HFFc6 (cell line): ENCODE measurements at regions not wholly inside any gene's neighbourhood (a gene's known extent, or its start where the extent isn't known, plus 50 kb on each side); places are given as distances from the start of the nearest gene placed in this dataset.
"Not testable (repeated sequence)": the region's sequence is repeated elsewhere in the genome, so short reads cannot be mapped to it uniquely, and the experiment has no call there.

ENCODE experiments used
- DNase-seq: peaks from one replicate; pipeline ENCODE4 v3.0.0-alpha.2; 2018
- H3K27ac Mint-ChIP-seq: 2 replicates; pipeline ENCODE4 v1.8.0; 2020; ENCODE audit warnings: mild to moderate bottlenecking, mixed read lengths
- H3K27me3 Mint-ChIP-seq: 2 replicates; pipeline ENCODE4 v1.8.0; 2021; ENCODE audit warnings: mild to moderate bottlenecking, moderate library complexity, mixed read lengths; ENCODE audit not compliant: insufficient read depth
- H3K36me3 Mint-ChIP-seq: 2 replicates; pipeline ENCODE4 v1.8.0; 2021; ENCODE audit warnings: low read depth, mixed read lengths
- H3K4me1 Mint-ChIP-seq: 2 replicates; pipeline ENCODE4 v1.8.0; 2020; ENCODE audit warnings: low read depth, mixed read lengths
- H3K4me3 Mint-ChIP-seq: 2 replicates; pipeline ENCODE4 v1.8.0; 2020; ENCODE audit warnings: mild to moderate bottlenecking, moderate library complexity, mixed read lengths
- H3K9me3 Mint-ChIP-seq: 2 replicates; pipeline ENCODE4 v1.8.0; 2020; ENCODE audit warnings: mild to moderate bottlenecking, mixed read lengths
- TF ChIP-seq, protein P1 (sequence below): fragments of 200-600 bp; sonication (generic); IDR thresholded peaks from 2 replicates; pipeline ENCODE4 v1.5.0; 2021; ENCODE audit warnings: antibody characterized with exemption, mild to moderate bottlenecking

DNA sequence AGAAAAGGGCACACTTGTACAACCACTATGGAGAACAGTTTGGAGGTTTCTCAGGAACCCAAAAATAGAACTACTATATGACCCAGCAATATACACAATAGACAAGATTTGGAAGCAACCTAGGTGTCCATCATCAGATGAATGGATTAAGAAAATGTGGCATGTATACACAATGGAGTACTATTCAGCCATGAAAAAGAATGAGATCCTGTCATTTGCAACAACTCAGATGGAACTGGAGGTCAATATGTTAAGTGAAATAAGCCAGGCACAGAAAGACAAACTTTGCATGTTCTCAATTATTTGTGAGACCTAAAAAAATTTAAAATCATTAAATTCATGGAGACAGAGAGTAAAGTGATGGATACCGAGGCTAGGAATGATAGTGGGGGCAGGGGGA, 118.8 kb downstream of the ZNF467 start:
- Mint-ChIP-seq H3K9me3 (peaks cover 5% of the 10 kb centered on the region; the same call in 1 of the 2 replicates), H3K4me1 (no peaks in the 10 kb centered on the region), H3K27ac (no peak overlapping the region), H3K36me3 (no peaks in the 10 kb centered on the region), H3K4me3 (no peak overlapping the region), H3K27me3 (peaks cover 7% of the 10 kb centered on the region)
- TF ChIP-seq, protein P1, sequence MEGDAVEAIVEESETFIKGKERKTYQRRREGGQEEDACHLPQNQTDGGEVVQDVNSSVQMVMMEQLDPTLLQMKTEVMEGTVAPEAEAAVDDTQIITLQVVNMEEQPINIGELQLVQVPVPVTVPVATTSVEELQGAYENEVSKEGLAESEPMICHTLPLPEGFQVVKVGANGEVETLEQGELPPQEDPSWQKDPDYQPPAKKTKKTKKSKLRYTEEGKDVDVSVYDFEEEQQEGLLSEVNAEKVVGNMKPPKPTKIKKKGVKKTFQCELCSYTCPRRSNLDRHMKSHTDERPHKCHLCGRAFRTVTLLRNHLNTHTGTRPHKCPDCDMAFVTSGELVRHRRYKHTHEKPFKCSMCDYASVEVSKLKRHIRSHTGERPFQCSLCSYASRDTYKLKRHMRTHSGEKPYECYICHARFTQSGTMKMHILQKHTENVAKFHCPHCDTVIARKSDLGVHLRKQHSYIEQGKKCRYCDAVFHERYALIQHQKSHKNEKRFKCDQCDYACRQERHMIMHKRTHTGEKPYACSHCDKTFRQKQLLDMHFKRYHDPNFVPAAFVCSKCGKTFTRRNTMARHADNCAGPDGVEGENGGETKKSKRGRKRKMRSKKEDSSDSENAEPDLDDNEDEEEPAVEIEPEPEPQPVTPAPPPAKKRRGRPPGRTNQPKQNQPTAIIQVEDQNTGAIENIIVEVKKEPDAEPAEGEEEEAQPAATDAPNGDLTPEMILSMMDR = no peak
- DNase-seq = no peak

DNA sequence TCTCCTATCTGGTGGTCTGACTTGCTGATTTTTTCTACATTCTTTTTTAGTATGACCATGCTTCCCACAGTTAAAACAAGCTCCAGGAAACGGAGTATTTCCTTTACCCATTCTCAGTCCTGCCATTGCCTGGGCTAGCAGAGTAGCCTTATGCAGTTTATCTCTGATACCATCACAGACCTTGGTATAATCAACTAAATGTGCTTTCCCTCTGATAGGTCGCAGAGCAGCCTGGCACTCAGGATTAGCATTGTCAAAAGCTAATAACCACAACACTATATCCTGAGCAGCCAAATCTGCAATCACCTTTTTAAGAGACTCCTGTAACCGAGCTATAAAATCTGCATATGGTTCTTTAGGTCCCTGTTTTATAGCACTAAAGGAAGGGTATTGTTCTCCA, 123.2 kb downstream of the ZNF467 start:
- H3K9me3 Mint-ChIP-seq, H3K27ac Mint-ChIP-seq, H3K4me1 Mint-ChIP-seq, DNase-seq, H3K4me3 Mint-ChIP-seq, H3K36me3 Mint-ChIP-seq: not testable (repeated sequence)
- peaks cover 15% of the 10 kb centered on the region for H3K27me3 Mint-ChIP-seq

DNA sequence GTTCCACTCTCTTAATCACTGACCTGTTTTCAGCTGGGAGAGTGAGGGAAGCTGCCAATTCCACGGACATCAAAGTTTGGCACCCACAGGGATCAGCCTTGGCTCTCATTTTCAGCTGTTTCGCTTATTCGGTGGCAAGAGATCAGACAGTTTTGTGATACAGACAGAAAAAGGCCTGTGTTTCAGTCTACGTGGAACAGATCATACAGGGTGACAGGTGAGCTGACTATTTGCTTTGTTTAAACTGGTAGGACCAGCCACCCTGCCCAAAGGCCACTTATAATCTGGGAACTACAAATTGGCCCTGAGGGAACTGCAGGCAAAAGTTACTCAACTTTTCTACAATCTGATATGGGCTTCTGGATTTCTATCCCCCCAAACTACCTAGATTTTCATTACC, 128.6 kb downstream of the ZNF467 start:
- DNase-seq = no peak

DNA sequence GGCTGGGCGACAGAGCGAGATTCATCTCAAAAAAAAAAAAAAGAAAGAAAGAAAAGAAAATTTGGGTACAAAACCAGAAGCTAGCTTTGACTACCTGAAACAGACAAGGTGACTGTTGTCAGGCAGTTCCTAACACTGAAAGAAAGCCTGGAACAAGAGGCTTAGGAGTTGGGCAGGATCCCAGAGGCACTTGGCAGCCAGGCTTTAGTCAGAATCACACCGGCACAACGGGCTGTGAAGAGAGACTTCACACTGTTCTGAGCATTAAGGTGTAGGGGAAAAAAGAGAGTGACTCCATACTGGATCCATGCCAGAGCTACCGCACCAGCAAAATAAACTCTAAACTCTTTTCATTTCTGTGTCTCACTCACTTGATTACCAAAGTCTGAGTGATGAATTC, 130.8 kb downstream of the ZNF467 start:
- Mint-ChIP-seq H3K27ac (no peak overlapping the region), H3K4me1 (no peaks in the 10 kb centered on the region), H3K9me3 (no peaks in the 10 kb centered on the region), H3K4me3 (no peak overlapping the region), H3K36me3 (no peaks in the 10 kb centered on the region), H3K27me3 (peaks cover 13% of the 10 kb centered on the region)
- TF ChIP-seq, protein P1 = no peak
- no peak for DNase-seq

More for the DNA sequence above, 128.6 kb downstream of the ZNF467 start:
- peaks cover 19% of the 10 kb centered on the region for H3K27me3 Mint-ChIP-seq
- TF ChIP-seq, protein P1 = no peak
- no peaks in the 10 kb centered on the region for H3K9me3 Mint-ChIP-seq
- no peak overlapping the region for H3K4me3 Mint-ChIP-seq
- no peaks in the 10 kb centered on the region for H3K36me3 Mint-ChIP-seq
- no peaks in the 10 kb centered on the region for H3K4me1 Mint-ChIP-seq
- H3K27ac Mint-ChIP-seq = no peak overlapping the region

DNA sequence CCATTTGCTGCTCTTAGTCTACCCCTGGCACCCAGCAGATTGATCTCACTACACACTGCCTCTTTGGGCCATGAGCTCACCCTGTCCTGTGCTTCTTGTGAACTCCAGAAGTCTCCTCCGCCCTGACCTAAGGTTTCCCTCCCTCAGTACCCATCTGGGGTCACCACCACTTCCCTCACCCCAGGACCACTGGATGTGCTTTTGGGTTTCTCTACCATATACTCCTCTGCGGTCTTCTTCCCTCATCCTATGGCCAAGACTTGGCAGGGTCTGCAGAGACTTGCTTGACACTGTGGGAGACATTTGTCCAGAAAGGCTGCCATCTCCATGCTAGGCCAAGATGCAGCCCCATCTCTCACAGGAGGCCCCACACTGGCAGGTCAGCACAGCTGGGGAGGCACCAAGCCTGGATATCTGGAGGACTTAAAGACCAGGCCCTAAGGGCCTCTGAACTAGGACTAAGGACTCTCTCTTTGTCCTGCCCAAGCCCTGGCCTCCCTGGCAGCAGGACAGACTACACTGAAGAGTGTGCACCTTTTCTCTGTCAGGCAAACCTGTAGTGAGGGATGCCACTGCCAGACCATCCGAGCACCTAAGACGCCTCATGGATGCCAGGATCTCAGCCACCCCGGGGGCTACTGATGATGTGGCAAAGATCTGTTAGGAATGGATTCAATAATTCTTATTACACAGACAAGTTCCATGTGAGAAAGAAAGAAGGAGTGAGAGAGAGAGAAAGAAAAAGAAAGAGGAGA, 134.6 kb downstream of the ZNF467 start:
- H3K36me3 Mint-ChIP-seq = no peaks in the 10 kb centered on the region
- no peak overlapping the region for H3K4me3 Mint-ChIP-seq
- H3K4me1 Mint-ChIP-seq = no peaks in the 10 kb centered on the region
- peaks cover 13% of the 10 kb centered on the region for H3K27me3 Mint-ChIP-seq
- TF ChIP-seq, protein P1 = no peak
- no peak for DNase-seq
- H3K9me3 Mint-ChIP-seq = no peaks in the 10 kb centered on the region
- no peak overlapping the region for H3K27ac Mint-ChIP-seq

DNA sequence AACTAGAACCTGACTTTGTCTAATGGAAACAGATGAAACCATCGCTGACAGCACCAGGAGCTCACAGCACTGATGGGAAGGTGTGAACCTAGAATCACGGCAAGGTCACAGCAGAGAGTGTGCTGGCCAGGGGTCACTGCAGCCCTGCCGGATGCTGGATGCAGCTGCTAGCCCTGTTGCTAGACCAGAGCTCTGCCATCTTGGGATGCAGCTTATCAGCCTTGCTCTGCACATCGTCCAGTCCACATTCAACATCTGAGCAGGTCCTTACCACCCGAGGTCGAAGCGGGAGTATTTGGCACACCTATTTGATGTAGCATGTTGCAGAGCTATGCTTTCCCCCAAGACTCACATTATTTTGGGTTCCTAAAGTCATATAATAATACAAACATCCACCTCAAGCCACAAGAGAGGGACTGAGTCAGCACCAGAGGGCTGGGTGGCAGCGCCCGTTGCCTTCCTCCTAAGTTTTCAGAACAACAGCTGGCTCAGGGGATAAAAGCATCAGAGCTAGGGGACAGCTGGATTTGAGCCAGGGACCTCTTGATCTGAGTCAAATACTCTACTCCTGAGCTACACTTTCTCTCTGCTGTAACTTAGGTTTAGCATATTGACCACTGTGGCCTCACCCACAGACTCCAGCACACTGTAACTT, 135.3 kb downstream of the ZNF467 start:
- no peak for DNase-seq
- Mint-ChIP-seq H3K36me3 (no peaks in the 10 kb centered on the region), H3K4me3 (no peak overlapping the region), H3K9me3 (no peaks in the 10 kb centered on the region), H3K4me1 (no peaks in the 10 kb centered on the region), H3K27me3 (peaks cover 13% of the 10 kb centered on the region), H3K27ac (no peak overlapping the region)
- TF ChIP-seq, protein P1 = no peak
